ENCODE measurements at regions not wholly inside any gene's neighbourhood (a gene's known extent, or its start where the extent isn't known, plus 50 kb on each side); places are given as distances from the start of the nearest gene placed in this dataset.

- TF ChIP-seq CTCF (IDR thresholded peaks at IDR 0.05) (no peak), POLR2A (IDR thresholded peaks at IDR 0.05) (no peak)
Measured at GRCh38 chr10:63677001-63677400, 155.8 kb downstream of the REEP3 start.
